Kidney epithelial cell (primary cell): ENCODE measurements at regions not wholly inside any gene's neighbourhood (a gene's known extent, or its start where the extent isn't known, plus 50 kb on each side); places are given as distances from the start of the nearest gene placed in this dataset.

Experiments used
- DNase-seq: peaks from one replicate; pipeline ENCODE4 v3.0.0-alpha.2; 2010; ENCODE audit warnings: low read depth
- H3K27me3 ChIP-seq: 2 replicates; pipeline ENCODE4 v1.6.0; 2011; ENCODE audit warnings: low read length; ENCODE audit not compliant: control insufficient read depth, insufficient read depth
- H3K36me3 ChIP-seq: 2 replicates; pipeline ENCODE4 v1.5.1; 2011; ENCODE audit warnings: low read length; ENCODE audit not compliant: control insufficient read depth, insufficient read depth
- H3K4me3 ChIP-seq: 2 replicates; pipeline ENCODE4 v1.5.1; 2011; ENCODE audit warnings: low read depth, mild to moderate bottlenecking, control low read depth, low read length
- TF ChIP-seq, protein P1 (sequence below): IDR thresholded peaks from 2 replicates; pipeline ENCODE4 v1.5.1; 2011; ENCODE audit warnings: mild to moderate bottlenecking, moderate library complexity, low read length, control low read depth, inconsistent platforms; ENCODE audit not compliant: insufficient read depth, poor library complexity, severe bottlenecking

DNA sequence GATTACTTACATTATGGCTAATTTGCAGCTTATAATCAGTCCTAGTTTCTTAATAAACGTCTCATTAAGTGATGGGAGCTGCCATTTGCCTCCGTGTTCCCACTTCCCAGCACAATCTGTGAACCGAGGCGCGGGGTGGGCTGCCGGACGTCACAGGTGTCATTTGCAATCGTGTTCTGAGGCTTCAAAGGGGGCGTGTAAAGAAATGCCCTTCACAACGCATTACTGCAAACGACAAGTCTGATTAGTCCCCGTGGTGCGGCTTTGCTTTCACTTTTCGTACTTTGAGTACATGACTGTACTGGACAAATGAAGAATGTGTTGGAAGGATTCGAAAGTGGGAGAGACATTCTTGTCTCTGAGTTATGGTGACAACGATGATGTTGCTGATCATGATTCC, 614.2 kb upstream of the ADARB2 start:
- no peaks in the 10 kb centered on the region for H3K36me3 ChIP-seq
- no peak for DNase-seq
- TF ChIP-seq, protein P1, sequence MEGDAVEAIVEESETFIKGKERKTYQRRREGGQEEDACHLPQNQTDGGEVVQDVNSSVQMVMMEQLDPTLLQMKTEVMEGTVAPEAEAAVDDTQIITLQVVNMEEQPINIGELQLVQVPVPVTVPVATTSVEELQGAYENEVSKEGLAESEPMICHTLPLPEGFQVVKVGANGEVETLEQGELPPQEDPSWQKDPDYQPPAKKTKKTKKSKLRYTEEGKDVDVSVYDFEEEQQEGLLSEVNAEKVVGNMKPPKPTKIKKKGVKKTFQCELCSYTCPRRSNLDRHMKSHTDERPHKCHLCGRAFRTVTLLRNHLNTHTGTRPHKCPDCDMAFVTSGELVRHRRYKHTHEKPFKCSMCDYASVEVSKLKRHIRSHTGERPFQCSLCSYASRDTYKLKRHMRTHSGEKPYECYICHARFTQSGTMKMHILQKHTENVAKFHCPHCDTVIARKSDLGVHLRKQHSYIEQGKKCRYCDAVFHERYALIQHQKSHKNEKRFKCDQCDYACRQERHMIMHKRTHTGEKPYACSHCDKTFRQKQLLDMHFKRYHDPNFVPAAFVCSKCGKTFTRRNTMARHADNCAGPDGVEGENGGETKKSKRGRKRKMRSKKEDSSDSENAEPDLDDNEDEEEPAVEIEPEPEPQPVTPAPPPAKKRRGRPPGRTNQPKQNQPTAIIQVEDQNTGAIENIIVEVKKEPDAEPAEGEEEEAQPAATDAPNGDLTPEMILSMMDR, result no peak
- H3K4me3 ChIP-seq, result no peak overlapping the region
- H3K27me3 ChIP-seq, result no peaks in the 10 kb centered on the region

DNA sequence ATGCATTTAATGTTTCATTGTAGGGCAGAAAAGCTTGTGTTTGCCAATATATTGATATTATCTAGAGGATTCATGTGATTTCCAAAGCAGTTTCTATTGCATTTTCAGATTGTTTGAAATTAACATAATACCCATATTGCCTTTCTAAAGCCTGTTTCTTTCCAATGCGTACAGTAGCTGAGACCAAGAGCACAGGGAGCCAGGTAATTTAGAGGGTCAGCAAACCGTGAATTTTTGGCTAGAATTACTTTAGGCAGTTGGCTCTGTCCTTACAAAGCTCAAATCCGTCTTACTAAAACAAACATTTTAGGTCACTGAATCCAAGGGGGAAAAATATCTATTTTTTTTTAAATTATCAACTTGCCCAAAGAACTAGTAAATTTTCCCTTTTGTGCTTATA, 604.9 kb upstream of the ADARB2 start:
- no peak overlapping the region for H3K4me3 ChIP-seq
- DNase-seq, result no peak
- TF ChIP-seq, protein P1, result no peak
- no peaks in the 10 kb centered on the region for H3K36me3 ChIP-seq
- no peaks in the 10 kb centered on the region for H3K27me3 ChIP-seq

DNA sequence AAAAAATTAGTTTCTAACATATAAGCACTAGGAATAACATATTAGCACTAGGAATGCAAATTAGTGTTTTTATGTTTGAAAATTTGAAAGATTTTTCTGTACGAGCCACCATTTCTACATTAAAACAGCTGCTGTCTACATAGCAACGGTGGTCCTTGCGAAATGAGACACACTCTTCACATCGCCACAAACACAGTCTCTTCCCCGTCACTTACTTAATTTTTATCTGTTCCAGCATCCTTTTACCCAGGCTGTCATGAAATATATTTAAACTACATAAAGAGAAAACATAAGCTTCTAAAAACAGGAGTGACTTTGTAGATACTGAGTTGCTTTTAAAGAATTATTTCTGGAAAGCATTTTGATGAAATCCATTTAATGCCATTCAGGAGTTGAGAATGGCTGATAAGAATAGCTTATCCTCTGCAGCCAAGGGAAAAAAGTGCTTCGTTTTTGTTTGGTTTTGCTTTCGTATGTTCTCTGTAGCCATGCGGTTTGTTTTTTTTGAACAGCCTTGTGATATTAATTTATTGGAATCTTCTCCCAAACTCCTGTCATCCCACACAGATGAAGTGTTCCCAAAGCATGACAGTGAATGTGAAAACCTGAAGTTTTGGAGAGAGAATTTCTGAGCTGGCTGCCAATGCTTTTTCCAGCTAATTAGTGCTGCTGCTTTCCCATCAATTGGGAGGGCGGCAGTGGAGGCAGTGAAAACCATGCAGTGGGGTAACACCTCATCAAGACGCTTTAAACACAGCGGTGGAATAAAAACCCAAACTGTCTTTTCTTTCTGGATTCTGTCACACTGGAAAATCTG, 603.7 kb upstream of the ADARB2 start:
- TF ChIP-seq, protein P1, result no peak
- Histone ChIP-seq H3K27me3 (no peaks in the 10 kb centered on the region), H3K4me3 (no peak overlapping the region), H3K36me3 (no peaks in the 10 kb centered on the region)
- DNase-seq, result no peak

DNA sequence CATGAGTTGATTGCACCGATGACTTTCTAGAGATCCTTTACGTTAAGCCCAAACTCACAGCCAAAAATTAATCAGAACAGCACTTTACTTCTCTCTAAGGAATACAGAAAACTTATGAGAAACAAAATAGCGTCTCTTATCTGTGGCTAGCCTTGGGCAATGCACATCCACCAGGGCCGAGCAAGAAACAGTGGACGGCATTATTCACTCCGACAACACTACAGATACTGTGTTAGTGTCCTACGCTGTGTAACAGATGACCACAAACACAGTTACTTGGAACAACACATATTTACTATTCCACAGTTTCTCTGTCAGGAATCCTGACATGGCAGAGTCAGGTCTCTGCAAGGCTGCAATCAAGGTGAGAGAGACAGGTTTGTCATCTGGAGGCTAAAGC, 598.3 kb upstream of the ADARB2 start:
- TF ChIP-seq, protein P1, result no peak
- Histone ChIP-seq H3K36me3 (no peaks in the 10 kb centered on the region), H3K27me3 (no peaks in the 10 kb centered on the region), H3K4me3 (no peak overlapping the region)
- no peak for DNase-seq

DNA sequence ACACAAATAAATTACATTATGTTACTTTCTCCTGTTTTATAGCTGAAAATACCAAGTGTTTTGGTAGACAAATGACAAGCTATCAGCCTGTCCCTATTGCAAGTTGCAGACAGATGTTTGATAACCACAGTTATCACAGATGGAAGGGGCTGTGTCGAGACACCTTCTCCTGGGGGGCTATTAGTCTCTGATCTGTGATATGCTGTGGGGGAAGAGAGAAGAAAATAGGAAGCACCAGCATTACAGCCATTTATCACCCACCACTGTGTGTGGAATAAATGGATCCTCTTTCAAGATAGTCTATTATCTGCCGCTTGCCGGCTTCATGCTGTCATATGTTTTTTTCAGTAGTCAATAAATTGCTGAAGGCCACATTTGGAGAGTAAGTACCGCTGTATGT, 597.2 kb upstream of the ADARB2 start:
- TF ChIP-seq, protein P1, result no peak
- H3K4me3 ChIP-seq, result no peak overlapping the region
- no peak for DNase-seq
- H3K27me3 ChIP-seq, result no peaks in the 10 kb centered on the region
- H3K36me3 ChIP-seq, result no peaks in the 10 kb centered on the region

DNA sequence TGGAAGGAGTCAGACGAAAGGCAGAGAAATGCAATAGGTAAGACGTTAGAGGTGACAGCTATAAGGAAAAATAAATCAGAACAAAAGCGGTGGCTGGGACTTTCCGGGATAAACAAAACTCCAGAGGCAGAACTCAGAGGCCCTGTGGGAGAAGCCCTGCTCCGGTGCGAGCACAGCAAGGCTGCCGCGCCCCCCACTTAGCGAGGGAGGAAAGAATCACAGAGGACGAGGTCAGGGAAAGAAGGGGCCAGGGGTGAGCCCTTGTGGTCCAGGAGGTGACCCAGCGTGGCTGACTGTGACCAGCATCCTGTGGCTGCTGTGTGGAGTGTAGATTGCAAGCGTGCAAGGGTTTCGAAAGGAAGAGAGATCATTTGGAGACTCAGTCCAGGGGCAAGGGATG, 591.8 kb upstream of the ADARB2 start:
- Histone ChIP-seq H3K36me3 (no peaks in the 10 kb centered on the region), H3K27me3 (no peaks in the 10 kb centered on the region), H3K4me3 (no peak overlapping the region)
- TF ChIP-seq, protein P1, result no peak
- DNase-seq, result no peak
